ENCODE measurements at regions not wholly inside any gene's neighbourhood (a gene's known extent, or its start where the extent isn't known, plus 50 kb on each side); places are given as distances from the start of the nearest gene placed in this dataset.
A peak's percentile ranks its signal among the peaks of the same experiment; 100 is the strongest.

GRCh38 chr1:232305050-232305449 is 324.9 kb downstream of the SIPA1L2 start:
- no peak for DNase-seq

GRCh38 chr1:232303222-232303620 is 326.7 kb downstream of the SIPA1L2 start:
- DNase-seq = no peak

DNA sequence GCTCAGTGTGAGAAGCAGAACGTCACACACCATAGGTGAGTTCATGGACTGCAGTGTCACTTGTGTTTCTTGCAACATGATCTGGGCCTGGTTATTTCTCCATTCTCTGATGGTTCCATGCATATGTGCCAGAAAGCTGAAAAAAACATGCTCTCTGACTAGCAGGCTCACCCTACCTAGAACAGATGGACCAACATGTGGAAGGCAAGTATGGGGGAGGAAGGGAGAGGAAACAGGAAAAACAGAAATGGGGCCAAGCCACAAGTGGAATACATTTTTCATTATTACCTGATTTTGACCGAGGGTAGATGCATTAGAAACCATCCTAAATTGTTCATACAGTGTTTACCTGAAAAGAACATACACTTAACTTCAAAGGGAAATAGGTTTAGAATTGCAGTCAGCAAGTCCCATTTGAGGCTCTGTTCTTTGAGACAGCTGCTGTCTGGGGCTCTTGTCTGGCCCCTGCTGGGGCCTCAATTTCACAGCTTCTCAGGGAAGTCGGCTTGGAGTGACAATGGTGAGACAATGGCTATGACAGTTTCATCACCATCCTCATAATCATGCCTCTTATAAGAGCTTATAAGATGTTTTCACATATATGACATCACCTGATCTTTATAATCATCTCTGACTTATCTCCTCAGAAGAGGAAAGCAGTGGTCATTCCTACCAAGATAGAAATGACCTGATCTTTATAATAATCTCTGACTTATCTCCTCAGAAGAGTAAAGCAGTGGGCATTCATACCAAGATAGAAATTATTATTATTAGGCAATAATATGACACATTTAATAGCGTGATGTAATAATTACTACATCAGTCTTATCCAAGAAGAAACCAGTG is 327.3 kb downstream of the SIPA1L2 start:
- DNase-seq = no peak

DNA sequence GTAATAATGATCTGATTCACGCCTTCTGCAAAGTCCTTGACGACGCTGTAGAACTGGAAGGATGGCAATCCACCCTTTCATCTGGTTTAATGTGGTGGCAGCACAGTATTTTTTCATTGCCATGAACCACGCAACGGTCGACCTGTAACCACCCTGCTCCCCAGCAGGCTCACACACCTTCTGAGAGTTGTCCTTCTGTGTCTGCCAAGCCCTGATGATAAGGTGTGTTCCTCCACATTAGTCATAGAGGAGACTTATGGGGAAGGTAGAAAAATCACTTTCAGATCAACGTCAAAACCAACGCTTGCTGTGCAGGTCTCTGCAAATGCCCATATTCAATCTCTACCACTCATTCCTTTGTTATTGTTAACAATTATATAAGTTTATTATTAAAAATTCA is 328.7 kb downstream of the SIPA1L2 start:
- no peak for DNase-seq

- peak; percentile 28 for DNase-seq
These were observed 329.5 kb downstream of the SIPA1L2 start for GRCh38 chr1:232300466-232300865.

- DNase-seq = no peak
These were observed 333.5 kb downstream of the SIPA1L2 start for GRCh38 chr1:232296461-232296860.

DNA sequence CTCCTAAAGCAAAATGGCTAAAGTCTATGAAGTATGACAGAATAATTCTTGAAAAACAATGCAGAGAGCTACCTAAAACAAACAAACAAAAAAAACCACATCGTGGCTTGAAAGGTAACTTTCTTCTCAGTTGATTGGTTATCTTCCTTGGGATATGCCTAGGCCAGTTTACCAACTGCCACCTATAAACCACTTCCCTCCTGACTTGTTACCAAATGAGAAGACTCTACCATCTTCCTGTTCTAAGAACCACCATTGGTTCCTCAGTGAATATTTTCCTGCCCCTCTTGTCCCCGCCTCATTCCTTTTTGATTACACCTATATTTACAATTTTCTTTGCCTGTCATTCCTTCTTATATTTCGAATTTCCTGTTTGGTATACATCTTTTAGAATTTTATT is 336.6 kb downstream of the SIPA1L2 start:
- no peak for DNase-seq

DNA sequence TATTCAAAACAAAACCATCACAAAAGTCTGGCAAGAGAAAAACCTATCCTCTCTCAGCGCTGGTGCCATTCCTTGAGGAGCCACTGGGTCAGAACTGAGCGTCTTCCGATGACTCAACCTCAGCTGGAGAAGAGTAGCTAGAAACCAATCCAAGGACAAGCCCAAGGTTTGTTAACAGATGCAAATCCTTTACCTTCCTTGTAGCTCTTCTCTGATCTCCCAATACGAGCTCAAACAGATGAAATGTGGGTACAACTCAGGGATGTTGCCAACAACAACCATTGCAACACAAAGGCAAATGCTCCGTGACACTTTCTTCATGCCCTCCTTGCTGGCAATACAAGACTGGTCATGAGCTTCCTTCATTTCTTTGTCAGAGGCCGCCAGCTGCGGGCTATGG is 337.1 kb downstream of the SIPA1L2 start:
- DNase-seq = no peak

GRCh38 chr1:232292239-232292638 is 337.7 kb downstream of the SIPA1L2 start:
- DNase-seq = no peak

- no peak for DNase-seq
These were observed 338.3 kb downstream of the SIPA1L2 start for GRCh38 chr1:232291681-232292080.

- no peak for DNase-seq
These were observed 338.7 kb downstream of the SIPA1L2 start for GRCh38 chr1:232291261-232291660.

DNA sequence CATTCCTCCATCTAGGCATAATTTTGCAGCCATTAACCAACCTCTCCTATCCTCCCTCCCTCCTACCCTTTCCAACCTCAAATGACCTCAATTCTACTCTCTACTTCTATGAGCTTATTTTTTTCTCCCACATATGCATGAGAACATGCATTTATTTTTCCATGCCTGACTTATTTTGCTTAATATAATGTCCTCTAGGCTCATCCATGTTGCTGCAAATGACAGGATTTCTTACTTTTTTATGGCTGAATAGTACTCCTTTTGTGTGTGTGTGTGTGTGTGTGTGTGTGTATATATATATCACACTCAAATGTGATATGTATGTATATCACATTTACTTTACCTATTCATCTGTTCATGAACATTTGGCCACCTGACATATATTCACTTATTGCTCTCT is 339.4 kb downstream of the SIPA1L2 start:
- no peak for DNase-seq

- no peak for DNase-seq
These were observed 342.0 kb downstream of the SIPA1L2 start for GRCh38 chr1:232287676-232288569.

DNA sequence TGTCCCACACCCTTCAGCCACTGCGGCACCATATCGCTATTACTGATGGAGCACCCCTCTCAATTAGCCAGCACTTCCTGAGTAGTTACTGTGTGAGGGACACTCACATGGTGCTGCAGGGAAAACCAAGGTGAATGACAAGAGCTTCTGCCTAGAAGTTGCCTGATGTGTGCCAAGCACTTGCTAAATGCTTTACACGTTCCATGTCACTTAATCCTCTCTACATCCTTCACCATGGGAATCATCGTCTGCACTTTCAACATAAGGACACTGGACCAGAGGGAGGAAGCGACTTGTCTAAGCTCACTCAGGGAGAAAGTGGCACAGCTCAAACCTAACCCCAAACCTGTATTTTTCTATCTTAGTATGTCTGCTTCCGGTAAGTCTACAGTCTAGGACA is 344.8 kb downstream of the SIPA1L2 start:
- DNase-seq = no peak

- no peak for DNase-seq
These were observed 346.1 kb downstream of the SIPA1L2 start for GRCh38 chr1:232283864-232284263.

DNA sequence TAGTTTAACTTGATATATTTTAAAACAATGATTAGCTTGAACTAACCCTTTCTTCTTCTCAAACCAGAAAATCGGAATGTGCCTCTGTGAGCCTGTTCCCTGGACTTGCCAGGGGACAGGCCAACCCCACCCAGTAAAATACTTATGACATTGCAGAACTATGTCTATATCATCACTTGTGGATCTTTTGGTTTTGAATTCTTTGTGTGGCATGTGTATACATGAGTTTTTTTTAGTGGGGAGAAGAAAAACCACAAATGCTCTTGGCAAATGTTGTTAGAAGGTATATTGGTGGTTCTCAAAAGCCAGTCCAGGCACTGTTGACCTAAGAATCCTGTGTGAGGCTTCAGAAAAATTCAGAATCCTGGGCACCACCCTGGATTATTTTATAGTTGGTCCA is 347.4 kb downstream of the SIPA1L2 start:
- DNase-seq = no peak

DNA sequence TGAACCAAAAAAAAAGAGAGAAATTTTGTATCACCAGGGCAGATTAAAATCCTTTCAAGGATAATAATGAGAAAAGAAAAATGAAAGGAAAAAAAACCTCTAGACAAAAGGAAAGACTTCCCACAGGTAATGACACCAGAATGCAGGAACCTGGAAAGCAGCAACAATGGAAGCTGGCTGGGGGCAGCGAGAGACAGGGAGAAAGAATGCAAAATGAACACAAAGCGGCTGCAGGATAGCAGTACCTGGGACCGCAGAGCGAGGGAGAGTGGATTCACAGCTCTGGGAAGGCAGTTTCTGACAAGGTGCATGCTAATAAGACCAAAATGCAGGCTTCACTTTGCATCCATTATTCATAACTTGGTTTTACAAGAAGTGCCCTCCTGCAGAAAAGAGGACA is 349.0 kb downstream of the SIPA1L2 start:
- DNase-seq = no peak

DNA sequence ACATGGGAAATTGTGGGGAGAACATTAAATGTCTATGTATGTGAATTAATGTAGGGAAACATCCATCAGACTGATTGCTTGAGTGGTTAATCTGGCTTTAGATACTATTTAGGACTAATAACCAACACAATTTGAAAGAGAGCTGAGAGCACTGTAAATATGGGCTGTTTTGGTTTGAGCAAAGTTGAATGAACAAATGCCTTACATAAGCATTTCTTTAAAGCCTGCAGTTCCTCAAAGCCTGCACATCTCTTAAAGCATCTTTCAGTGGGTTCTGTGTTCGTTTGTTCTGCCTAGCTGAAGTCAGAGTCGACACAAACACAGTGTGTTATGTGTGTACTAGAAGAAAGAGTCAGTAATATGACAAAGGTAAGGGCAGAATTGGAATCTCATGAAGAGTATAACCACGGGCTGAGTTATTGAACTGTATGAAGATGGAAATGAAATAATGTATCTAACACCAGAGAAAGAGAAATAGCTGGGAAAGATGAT is 350.0 kb downstream of the SIPA1L2 start:
- no peak for DNase-seq

GRCh38 chr1:232278925-232279324 is 351.0 kb downstream of the SIPA1L2 start:
- no peak for DNase-seq

GRCh38 chr1:232276651-232277050 is 353.3 kb downstream of the SIPA1L2 start:
- DNase-seq = no peak

DNA sequence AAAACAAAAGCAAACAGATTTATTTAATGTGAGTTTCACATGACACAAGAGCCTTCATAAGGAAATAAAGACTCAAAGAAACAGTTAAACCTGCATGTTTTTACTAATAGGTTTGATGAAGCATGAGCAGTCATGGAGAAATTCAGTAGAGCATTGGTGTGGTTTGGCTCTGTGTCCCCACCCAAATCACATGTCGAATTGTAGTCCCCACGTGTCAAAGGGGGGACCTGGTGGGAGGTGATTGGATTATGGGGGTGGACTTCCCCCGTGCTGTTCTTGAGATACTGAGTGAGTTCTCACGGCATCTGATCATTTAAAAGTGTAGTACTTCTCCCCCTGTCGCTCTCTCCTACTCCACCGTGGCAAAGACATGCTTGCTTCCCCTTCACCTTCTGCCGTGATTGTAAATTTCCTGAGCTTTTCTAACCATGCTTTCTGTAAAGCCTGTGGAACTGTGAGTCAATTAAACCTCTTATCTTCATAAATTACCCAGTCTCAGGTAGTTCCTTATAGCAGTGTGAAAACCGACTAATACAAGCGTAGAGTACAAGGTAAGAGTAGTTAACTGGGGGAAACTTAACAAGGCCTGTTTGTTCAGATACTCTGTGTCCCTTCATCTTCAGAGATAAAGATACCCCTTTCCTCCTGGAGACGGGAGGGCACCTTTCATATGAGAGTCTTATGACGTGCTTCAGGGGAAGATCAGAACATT is 354.8 kb downstream of the SIPA1L2 start:
- DNase-seq = no peak

DNA sequence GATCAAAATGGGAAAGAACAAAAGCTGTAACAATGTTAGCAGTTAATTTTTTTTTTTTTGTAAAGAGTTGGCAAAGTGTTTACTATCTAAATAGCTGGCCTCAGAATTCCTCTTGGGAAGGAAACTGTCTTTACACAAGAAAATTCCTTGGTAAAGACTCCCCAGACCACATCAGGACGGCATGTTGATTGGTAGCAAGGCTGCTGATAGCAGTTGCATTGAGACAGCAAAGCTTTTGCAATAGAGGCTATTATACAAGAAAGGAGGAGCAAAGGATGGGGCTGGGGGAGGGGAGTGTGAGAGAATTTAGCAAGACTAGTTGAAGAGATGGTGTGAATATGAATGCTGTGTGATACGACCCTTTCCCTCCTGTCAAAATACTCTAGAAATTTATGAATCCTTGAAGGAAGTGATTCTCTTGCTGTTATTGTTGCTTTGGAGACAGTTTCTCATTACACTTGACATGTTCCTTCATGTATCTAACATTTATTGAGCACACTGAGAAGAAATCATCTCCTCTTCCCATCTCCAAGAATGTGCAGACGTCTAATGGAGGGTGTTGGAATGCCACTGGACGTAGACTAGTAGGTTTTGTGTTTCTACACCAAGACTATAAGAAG is 355.6 kb downstream of the SIPA1L2 start:
- DNase-seq = peak; percentile 5

DNA sequence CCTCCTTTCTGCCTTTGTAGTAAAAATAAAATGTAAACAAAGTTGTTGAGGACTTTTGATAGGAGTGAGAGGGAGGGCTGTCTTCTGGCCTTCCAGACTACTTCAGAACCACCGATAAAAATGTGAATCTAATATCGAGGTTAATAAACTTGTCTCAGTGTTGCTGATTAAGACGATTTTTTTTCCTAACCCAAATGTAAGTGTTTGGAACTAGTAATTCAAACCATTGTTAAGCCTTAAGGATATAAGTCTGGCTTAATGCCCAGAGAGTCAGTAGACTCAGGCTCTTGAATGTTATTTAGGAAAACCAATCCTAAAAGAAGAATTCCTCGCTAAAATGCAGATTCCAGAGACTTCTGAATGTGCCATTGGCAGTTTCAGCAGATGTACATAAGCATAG is 356.9 kb downstream of the SIPA1L2 start:
- peak; percentile 36 for DNase-seq

All from fibroblast of upper back skin (primary cell).